BE2C (cell line): ENCODE measurements at regions not wholly inside any gene's neighbourhood (a gene's known extent, or its start where the extent isn't known, plus 50 kb on each side); places are given as distances from the start of the nearest gene placed in this dataset.

Source experiments
- DNase-seq: peaks from one replicate; pipeline ENCODE4 v3.0.0-alpha.2; 2020
- H3K27me3 ChIP-seq: fragments of 250-450 bp; sonication (Bioruptor Pico); 2 replicates; pipeline ENCODE4 v1.5.1; 2020; ENCODE audit warnings: mild to moderate bottlenecking
- H3K36me3 ChIP-seq: fragments of 250-450 bp; sonication (Bioruptor Pico); 2 replicates; pipeline ENCODE4 v1.5.1; 2020; ENCODE audit warnings: mild to moderate bottlenecking
- H3K4me1 ChIP-seq: fragments of 250-450 bp; sonication (Bioruptor Pico); 2 replicates; pipeline ENCODE4 v1.5.1; 2020
- H3K4me3 ChIP-seq: 2 replicates; pipeline ENCODE4 v1.5.1; 2011; ENCODE audit warnings: low read depth, low read length
- H3K9me3 ChIP-seq: fragments of 250-450 bp; sonication (Bioruptor Pico); 2 replicates; pipeline ENCODE4 v1.5.1; 2020
- CTCF ChIP-seq: IDR thresholded peaks from 2 replicates; pipeline ENCODE4 v1.5.1; 2012; ENCODE audit warnings: mild to moderate bottlenecking, low read depth, low read length

- H3K36me3 ChIP-seq: no peaks in the 10 kb centered on the region
- H3K4me3 ChIP-seq: no peak overlapping the region
- no peaks in the 10 kb centered on the region for H3K4me1 ChIP-seq
- no peaks in the 10 kb centered on the region for H3K27me3 ChIP-seq
- no peaks in the 10 kb centered on the region; the same call in 1 of the 2 replicates for H3K9me3 ChIP-seq
- DNase-seq: no peak
- TF ChIP-seq CTCF: no peak
Measured at GRCh38 chr5:17436761-17437221, 61.2 kb upstream of the TAF11L2 start.

- H3K27me3 ChIP-seq: no peaks in the 10 kb centered on the region
- H3K36me3 ChIP-seq: no peaks in the 10 kb centered on the region
- DNase-seq: no peak
- TF ChIP-seq CTCF: no peak
- H3K9me3 ChIP-seq: no peaks in the 10 kb centered on the region; the same call in 1 of the 2 replicates
- no peak overlapping the region for H3K4me3 ChIP-seq
- no peaks in the 10 kb centered on the region for H3K4me1 ChIP-seq
Measured at GRCh38 chr5:17438027-17438426, 60.0 kb upstream of the TAF11L2 start.

- Histone ChIP-seq H3K36me3 (no peaks in the 10 kb centered on the region), H3K27me3 (no peaks in the 10 kb centered on the region), H3K9me3 (no peaks in the 10 kb centered on the region), H3K4me1 (no peaks in the 10 kb centered on the region), H3K4me3 (no peak overlapping the region)
- no peak for TF ChIP-seq CTCF
- DNase-seq: no peak
Measured at GRCh38 chr5:17439956-17440355, 58.1 kb upstream of the TAF11L2 start.

GRCh38 chr5:17440766-17441165 lies 57.3 kb upstream of the TAF11L2 start:
- Histone ChIP-seq H3K9me3 (no peaks in the 10 kb centered on the region), H3K36me3 (no peaks in the 10 kb centered on the region), H3K4me3 (no peak overlapping the region), H3K4me1 (no peaks in the 10 kb centered on the region), H3K27me3 (no peaks in the 10 kb centered on the region)
- no peak for TF ChIP-seq CTCF
- no peak for DNase-seq

- Histone ChIP-seq H3K4me1 (no peaks in the 10 kb centered on the region), H3K9me3 (no peaks in the 10 kb centered on the region), H3K4me3 (no peak overlapping the region), H3K36me3 (no peaks in the 10 kb centered on the region), H3K27me3 (no peaks in the 10 kb centered on the region)
- TF ChIP-seq CTCF: no peak
- DNase-seq: no peak
Measured at GRCh38 chr5:17441351-17441750, 56.7 kb upstream of the TAF11L2 start.

- no peaks in the 10 kb centered on the region for H3K36me3 ChIP-seq
- TF ChIP-seq CTCF: no peak
- no peaks in the 10 kb centered on the region for H3K4me1 ChIP-seq
- DNase-seq: no peak
- no peak overlapping the region for H3K4me3 ChIP-seq
- H3K27me3 ChIP-seq: no peaks in the 10 kb centered on the region
- H3K9me3 ChIP-seq: no peaks in the 10 kb centered on the region
Measured at GRCh38 chr5:17443333-17444130, 54.5 kb upstream of the TAF11L2 start.
